ENCODE measurements at regions not wholly inside any gene's neighbourhood (a gene's known extent, or its start where the extent isn't known, plus 50 kb on each side); places are given as distances from the start of the nearest gene placed in this dataset.

GRCh38 chr16:51710905-51711563, 560.0 kb upstream of the SALL1 start:
- no peak for DNase-seq

GRCh38 chr16:51710186-51710585, 559.1 kb upstream of the SALL1 start:
- DNase-seq = no peak

GRCh38 chr16:51708861-51709260, 557.8 kb upstream of the SALL1 start:
- DNase-seq = no peak

GRCh38 chr16:51707666-51708065, 556.6 kb upstream of the SALL1 start:
- DNase-seq = no peak

- no peak for DNase-seq
Observed at GRCh38 chr16:51705142-51705541, 554.1 kb upstream of the SALL1 start.

GRCh38 chr16:51701025-51701424, 550.0 kb upstream of the SALL1 start:
- no peak for DNase-seq

- DNase-seq = no peak
Observed at GRCh38 chr16:51699686-51700396, 548.8 kb upstream of the SALL1 start.

GRCh38 chr16:51698647-51699046, 547.6 kb upstream of the SALL1 start:
- no peak for DNase-seq

GRCh38 chr16:51697454-51697853, 546.4 kb upstream of the SALL1 start:
- DNase-seq = no peak

- DNase-seq = no peak
Observed at GRCh38 chr16:51696376-51696775, 545.3 kb upstream of the SALL1 start.

GRCh38 chr16:51691109-51691508, 540.0 kb upstream of the SALL1 start:
- DNase-seq = no peak

GRCh38 chr16:51685498-51685897, 534.4 kb upstream of the SALL1 start:
- no peak for DNase-seq

GRCh38 chr16:51683882-51684281, 532.8 kb upstream of the SALL1 start:
- no peak for DNase-seq

GRCh38 chr16:51682905-51683304, 531.8 kb upstream of the SALL1 start:
- DNase-seq = no peak

- no peak for DNase-seq
Observed at GRCh38 chr16:51674615-51675014, 523.5 kb upstream of the SALL1 start.

- DNase-seq = no peak
Observed at GRCh38 chr16:51670527-51670926, 519.5 kb upstream of the SALL1 start.

GRCh38 chr16:51666821-51667220, 515.8 kb upstream of the SALL1 start:
- no peak for DNase-seq

GRCh38 chr16:51666074-51666473, 515.0 kb upstream of the SALL1 start:
- DNase-seq = no peak

- no peak for DNase-seq
Observed at GRCh38 chr16:51665436-51665998, 514.4 kb upstream of the SALL1 start.

- no peak for DNase-seq
Observed at GRCh38 chr16:51658531-51658930, 507.5 kb upstream of the SALL1 start.

GRCh38 chr16:51657848-51658247, 506.8 kb upstream of the SALL1 start:
- DNase-seq = no peak

- DNase-seq = no peak
Observed at GRCh38 chr16:51655249-51655648, 504.2 kb upstream of the SALL1 start.

- peak; percentile 3 for DNase-seq
Observed at GRCh38 chr16:51651061-51651466, 500.0 kb upstream of the SALL1 start.

GRCh38 chr16:51649631-51650030, 498.6 kb upstream of the SALL1 start:
- no peak for DNase-seq
